NCI-H1092 (cell line): ENCODE measurements at regions not wholly inside any gene's neighbourhood (a gene's known extent, or its start where the extent isn't known, plus 50 kb on each side); places are given as distances from the start of the nearest gene placed in this dataset.
"Not testable (repeated sequence)": the region's sequence is repeated elsewhere in the genome, so short reads cannot be mapped to it uniquely, and the experiment has no call there.

Experiments used
- DNase-seq: peaks from one replicate; lab custom pipeline; 2025; lab: John Stamatoyannopoulos, UW

DNA sequence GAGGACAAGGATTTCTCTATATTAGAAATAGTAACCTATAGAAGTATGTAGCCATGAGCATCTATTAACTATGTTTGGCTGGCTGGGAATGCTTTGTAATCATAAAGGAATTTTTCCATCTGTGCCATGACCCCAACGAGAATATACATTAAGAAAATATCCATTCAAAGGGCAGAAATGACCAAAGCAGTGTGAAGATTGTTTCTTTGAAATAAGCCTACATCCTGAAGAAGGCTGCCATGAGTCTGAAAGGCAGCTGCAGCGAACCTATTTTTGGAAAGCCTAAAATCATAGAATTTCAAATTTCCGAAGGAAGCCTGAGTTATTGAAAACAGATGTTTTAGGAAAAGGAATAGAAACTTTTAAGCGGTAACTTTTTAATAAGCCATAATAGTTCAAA is 244.2 kb upstream of the FOXK1 start:
- DNase-seq: no peak

DNA sequence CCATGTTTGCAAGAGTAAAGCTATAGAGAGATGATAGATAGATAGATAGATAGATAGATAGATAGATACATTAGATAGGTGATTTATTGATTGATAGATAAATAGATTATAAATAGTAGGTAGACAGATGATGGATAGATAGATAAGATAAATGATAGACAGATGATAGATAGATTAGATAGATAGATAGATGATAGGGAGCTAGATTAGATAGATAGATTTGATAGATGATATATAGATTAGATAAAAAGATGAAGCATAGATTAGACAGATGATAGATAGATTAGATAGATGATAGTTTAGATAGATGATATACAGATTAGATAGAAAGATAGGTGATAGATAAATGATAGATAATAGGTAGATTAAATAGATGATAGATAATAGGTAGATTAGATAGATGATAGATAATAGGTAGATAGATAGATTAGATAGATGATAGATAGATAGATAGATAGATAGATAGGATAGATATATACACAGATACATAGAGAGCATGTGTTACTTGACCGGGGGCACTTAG is 243.3 kb upstream of the FOXK1 start:
- DNase-seq: no peak

DNA sequence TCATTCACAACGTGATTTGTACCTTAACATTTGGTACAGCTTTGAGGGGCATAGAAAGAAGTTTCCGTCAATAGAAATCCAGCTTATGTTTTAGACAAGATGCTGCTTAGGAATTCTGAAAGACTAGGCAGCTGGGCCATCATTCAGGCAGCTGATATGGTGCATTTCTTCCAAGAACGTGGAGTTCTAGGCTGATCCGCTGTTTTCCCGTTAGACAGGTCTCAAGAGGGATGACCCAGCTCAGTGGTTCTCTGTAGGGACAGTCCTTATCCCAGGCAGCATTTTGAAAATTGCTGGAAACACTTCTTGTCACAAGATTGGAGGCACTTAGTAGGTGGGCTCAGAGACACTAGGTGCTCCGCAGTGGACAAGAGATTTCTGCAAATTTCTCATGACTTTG is 242.7 kb upstream of the FOXK1 start:
- no peak for DNase-seq

DNA sequence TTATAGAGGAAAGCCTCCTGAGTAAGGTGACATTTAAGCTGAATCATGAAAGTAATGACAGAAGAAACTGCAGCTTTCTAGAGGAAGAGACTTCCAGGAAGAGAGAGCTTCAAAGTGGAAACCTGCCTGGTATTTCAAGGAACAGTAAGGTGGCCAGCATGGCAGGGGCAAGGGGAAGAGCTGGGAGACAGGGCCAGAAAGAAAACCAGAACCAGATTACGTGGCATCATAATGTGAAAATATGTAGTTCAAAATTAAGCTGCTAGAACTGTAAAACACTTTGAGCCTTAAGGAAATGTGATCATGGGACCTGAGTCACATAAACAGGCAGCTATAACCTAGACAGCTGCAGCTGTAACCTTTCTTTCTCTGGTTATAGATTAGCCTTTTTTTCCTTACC is 238.0 kb upstream of the FOXK1 start:
- no peak for DNase-seq

DNA sequence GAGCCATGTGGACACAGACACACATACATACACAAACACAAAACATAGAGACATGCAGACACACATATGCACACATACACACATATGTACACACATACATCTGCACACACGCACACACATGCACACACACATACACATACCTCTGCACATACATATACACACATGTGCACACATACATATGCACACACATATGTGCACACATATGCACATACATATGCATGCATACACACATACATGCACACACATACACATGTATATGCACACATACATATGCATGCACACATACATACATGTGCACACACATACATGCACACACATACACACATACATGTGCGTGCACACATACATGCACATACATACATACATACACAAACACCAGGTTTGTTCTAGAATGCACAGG is 236.3 kb upstream of the FOXK1 start:
- no peak for DNase-seq

DNA sequence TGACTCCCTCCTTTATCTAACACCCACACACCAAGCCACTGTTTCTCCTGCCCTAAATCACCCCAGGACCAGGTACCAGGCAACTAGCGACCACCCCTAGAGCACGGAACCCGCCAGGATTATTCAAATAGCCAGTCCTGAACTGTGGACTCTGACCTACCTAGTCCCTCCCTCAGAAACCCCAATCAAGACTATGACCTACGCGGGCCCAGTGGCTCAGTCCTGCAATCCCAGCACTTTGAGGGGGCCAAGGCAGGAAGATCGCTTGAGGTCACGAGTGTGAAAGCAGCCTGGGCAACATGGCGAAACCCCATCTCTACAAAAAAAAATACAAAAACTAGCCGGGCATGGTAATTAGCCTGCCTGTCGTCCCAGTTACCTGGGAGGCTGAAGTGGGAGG is 232.8 kb upstream of the FOXK1 start:
- no peak for DNase-seq

DNA sequence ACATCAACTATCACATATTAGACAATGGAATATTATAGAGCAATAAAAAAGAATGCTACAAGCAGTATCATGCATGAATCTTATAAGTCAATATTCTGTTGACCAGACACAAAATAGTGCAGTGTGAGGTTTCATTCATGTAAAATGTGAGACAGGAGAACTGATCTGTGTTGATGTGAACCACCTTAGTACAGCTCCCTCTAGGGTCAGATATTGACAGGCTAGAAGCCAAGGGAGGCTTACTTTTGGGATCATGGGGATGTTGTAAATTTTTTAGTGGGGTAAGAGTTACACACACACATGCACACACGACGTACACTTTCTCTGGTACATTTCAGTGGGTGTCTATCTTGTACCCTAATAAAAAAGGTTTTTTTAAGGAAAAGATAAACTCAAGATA is 231.6 kb upstream of the FOXK1 start:
- no peak for DNase-seq

DNA sequence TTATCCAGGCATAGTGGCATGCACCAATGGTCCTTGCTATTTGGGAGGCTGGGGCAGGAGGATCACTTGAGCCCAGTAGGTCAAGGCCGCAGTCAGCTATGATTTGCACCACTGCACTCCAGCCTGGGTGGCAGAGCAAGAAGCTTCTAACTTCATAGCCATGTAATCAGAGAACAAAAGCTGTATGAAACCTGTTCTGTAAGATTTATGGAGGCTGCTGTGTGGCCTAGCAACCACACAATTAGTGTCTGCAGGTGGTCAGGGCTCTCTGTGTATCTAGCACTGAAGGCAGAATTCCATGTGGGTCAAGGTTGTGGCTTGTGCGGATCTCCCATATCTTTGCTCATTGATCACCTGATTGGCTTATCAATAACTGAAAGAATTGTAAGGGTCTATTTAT is 221.5 kb upstream of the FOXK1 start:
- no peak for DNase-seq

DNA sequence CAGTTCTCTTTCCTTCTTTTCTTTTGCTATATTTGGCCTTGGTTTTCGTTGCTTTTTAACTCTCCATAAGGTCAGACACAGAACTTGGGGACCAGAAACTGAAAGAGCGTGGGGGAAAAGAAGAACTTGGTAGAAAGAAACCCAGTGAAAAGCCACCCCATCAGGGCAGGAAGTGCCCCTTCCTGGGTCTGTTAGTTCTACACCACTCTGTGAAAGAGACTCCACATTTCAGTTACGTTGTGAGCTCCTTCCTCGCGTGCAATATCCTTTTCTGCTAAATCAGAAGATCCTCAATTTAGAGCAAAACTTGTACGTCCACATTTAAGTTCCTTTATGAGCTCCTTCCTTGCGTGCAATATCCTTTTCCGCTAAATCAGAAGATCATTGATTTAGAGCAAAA is 220.6 kb upstream of the FOXK1 start:
- DNase-seq: no peak

DNA sequence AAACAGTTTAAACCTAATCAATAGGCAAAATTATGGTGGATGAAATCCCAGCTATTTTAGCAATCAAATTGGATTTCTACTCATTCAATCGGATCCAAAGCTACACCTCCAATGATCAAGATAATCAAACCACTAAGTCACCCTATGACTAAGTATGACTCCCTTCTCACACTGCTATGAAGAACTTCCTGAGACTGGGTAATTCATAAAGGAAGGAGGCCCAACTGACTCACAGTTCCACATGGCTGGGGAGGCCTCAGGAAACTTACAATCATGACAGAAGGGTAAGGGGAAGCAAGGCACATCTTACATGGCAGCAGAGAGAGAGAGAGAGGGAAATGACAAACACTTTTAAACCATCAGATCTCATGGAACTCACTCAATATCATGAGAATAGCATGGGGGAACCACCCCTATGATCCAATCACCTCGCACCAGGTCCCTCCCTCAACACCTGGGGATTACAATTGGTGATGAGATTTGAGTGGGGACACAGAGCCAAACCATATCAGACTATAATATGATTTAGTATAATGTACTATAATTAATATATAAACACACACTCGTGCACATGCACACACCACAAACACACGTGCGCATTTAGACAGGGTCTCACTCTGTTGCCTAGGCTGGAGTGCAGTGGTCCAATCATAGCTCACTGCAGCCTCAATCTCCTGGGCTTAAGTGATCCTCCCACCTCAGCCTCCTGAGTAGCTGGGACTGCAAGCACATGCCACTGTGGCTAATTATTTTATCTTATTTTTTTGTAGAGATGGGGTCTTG is 213.6 kb upstream of the FOXK1 start:
- no peak for DNase-seq

DNA sequence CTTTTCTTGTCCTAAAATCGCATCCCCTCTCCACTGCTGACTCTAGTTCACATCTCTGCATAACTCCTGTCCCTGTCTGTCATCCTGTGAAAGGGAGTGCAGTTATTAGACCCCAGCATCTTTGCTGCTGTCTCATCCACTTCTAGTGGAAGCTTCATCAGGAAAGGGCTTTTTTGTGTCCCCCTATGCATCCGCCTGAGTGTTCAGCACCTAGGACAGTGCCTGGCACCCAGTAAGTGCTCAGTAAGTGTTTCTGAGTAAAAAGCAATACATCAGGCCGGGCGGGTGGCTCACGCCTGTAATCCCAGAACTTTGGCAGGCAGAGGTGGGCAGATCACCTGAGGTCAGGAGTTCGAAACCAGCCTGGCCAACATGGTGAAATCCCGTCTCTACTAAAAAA is 211.8 kb upstream of the FOXK1 start:
- DNase-seq: no peak

DNA sequence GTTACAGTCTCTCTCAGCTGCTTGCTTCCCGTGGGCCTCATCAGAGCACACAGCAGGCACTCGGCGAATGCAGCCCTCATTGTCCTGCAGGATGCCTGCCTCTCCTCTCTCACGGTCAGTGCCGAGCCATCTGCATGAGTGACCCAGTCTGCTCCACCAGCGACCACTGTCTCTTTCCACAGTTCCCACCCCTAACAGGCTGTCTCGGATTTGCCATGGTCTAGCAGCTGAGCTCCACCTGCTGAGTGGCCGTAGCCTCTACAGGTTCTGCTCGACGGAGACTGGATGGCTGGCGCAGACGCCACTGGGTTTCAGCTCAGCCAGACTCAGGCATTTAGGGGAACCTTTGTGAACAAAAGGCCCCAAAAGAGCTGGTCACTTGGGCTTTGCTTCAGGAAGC is 209.4 kb upstream of the FOXK1 start:
- DNase-seq: peak; percentile 33

DNA sequence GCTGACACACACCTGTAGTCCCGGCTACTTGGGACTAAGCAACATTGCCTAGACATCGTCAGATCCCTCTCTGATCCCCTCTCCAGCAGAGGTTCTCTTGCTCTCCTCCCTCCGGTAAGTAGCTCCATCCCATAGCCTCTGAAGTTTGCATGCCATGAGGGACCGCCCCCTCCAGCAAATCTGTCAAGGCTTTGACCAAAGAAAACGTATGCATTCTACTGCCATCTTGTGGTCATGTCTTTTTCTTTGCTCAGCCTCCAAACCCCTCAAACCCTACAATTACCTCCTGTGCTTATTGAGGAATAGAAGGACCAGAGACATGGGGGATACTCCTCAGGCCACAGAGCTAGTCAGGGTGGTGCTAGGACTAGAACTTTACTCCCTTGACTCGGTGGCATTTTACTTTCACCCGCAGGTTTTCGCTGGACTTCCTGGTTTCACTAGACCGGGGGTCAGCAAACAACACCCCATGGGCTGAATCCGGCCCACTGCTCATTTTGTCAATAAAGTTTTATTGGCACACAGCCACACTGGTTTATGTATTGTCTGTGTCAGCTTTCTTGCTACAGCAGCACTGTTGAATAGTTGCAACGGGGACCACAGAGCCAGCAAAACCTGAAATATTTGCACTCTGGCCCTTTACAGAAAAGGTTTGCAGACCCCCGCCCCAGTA is 202.6 kb upstream of the FOXK1 start:
- peak; percentile 56 for DNase-seq

DNA sequence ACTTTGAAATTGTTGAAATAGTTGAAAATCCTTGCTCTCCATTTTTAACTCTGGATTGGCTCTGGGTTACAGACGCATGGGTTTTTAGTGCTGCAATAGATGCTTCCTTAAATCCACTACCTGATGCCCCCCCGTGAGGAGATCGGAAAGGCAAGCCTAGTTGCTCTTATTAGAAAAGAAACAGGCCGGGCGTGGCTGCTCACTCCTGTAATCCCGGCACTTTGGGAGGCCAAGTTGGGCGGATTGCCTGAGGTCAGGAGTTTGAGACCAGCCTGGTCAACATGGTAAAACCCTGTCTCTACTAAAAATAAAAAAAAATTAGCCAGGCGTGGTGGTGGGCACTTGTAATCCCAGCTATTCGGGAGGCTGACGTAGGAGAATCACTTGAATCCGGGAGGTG is 202.0 kb upstream of the FOXK1 start:
- DNase-seq: not testable (repeated sequence)

DNA sequence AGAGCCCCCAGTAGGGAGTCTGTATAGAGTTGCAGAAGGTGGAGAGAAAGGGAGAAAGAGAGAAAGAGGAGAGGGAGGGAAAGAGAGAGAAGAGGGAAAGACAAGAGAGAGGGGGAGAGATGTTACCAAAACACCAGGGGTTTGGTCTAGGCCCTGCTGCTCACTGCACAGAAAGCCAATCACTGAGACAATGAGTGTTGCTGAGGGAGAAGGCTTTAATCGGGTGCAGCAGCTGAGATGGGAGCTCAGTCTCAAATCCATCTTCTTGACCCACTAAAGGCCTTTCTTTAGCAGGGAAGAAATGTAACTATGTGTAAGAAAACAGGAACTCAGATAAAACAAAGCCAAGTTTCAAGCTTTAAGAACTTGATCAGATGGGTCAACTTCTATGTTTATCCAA is 198.2 kb upstream of the FOXK1 start:
- no peak for DNase-seq

DNA sequence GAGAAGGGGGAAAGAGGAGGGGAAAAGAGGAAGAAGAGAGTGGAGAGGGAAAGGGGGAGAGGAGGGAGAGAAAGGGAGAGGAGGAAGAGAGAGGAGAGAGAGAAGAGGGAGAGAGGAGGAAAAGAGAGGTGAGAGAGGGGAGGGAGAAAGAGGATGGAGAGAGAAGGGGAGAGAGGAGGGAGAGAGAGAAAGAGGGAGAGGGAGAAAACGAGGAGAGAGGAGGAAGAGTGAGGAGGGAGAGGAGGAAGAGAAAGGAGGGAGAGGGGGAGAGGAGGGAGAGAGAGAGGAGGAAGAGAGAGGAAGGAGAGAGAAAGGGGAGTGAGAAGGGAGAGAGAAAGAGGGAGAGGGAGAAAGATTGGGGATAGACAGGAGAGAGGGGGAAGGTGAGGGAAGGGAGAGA is 197.6 kb upstream of the FOXK1 start:
- no peak for DNase-seq

DNA sequence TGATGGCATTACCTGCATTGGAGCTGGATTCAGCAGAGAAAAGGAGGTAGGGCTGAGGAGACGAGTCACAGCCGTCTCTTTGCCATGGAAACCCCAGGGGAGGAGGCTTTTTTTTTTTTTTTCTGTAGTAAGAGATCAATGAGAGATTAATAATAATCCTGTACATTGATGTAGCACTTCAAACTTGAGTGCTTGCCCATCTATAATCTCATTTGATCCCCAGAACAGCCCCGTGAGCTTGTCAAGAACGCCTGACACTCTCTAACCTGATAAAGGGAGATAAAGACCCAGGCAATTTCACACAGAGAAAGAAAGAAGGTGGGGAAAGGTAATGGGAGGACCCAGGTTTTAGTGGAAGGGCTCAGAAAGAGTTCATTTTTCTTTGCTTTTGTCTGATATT is 195.2 kb upstream of the FOXK1 start:
- no peak for DNase-seq

DNA sequence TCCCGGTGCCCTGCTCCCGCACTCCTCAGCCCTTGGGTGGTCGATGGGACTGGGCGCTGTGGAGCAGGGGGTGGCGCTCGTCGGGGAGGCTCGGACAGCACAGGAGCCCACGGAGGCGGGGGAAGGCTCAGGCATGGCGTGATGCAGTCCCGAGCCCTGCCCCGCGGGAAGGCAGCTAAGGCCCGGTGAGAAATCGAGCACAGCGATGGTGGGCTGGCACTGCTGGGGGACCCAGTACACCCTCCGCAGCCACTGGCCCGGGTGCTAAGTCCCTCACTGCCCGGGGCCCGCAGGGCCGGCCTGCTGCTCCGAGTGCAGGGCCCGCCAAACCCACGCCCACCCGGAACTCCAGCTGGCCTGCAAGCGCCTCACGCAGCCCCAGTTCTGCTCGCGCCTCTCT is 185.2 kb upstream of the FOXK1 start:
- not testable (repeated sequence) for DNase-seq

DNA sequence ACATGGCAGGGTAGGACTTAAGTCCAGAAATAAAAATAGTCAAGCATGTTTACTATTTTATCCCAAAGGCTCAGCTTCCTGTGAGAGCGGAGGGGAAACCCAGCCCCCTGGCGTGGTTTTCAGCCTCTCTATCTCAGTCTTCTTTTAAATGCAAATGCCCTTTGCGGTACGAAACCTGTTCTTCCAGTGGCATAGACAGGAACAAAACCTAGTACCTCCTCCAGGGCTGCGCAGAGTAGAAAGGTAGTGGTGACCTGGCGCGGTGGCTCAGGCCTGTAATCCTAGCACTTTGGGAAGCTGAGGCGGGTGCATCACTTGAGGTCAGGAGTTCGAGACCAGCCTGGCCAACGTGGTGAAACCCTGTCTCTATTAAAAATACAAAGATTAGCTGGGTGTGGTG is 181.3 kb upstream of the FOXK1 start:
- DNase-seq: no peak

DNA sequence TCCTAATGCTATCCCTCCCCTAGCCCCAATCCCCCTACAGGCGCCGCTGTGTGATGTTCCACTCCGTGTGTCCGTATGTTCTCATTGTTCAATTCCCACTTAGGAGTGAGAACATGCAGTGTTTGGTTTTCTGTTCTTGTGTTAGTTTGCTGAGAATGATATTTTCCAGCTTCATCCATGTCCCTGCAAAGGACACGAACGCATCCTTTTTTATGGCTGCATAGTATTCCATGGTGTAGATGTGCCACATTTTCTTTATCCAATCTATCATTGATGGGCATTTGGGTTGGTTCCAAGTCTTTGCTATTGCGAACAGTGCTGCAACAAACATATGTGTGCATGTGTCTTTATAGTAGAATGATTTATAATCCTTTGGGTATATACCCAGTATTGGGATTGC is 174.2 kb upstream of the FOXK1 start:
- DNase-seq: not testable (repeated sequence)

DNA sequence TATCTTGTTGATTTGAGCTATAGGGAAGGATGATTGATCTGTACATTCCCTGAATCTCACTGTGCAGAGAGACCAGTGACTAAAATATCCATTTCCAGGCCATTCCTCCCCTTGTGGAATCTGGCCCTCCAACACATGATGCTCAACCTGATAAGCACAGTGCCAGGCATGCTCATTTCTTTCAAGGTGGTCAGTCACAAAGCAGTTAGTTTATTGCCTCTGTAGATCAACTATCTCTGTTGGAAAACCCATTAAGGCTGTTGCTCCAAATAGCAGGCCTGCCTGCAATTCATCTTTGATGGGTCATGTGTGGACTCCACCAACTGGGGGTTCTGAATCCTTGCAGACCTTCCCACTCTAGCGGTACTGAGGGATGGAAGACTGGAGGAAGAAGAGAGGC is 168.6 kb upstream of the FOXK1 start:
- no peak for DNase-seq

DNA sequence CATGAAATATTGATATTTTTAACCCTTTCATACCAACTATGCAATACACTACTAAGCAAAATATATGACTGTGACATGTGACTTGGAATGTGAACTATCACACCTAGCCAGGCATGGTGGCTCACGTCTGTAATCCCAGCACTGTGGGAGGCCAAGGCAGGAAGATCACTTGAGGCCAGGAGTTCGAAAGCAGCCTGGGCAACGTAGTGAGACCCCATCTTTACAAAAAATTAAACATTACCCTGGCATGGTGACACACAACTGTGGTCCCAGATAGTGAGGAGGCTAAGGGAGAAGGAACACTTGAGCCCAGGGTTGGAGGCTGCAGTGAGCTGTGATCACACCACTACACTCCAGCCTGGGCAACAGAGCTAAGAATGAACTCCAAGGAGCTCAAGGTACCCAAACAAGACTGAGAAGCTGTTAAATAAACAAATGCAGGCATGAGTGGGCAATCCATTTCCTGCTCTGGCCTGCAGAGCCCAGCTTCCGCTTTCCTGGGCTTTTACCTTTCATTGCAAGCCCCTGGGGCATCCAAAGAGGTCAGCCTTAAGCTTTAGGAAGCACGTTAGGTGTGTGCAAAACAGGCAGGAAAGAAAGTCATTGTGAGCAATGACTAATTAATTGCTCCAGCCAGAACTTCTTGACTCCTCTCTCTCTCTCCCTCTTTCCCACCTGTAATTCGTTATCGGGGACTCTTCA is 162.1 kb upstream of the FOXK1 start:
- DNase-seq: no peak

DNA sequence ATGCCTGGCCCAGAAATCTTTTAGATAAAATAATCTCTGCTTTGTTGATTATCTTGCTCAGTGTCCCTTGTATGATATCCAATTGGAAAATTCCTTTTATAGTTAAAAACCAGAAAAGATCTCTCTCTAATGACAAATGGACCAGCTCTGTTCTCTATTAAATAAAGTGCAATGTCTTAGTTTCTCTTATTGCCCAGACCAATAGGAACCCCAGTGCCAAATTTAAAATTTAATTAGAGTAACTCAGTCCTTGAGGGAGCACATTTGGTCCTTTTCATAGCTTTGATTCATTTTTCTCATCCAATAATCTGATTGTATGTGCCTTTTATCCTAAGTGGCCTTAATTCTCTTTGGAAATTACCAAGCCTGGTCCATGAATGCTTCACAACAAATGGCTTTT is 158.9 kb upstream of the FOXK1 start:
- DNase-seq: no peak
